H1 (cell line): ENCODE measurements at regions not wholly inside any gene's neighbourhood (a gene's known extent, or its start where the extent isn't known, plus 50 kb on each side); places are given as distances from the start of the nearest gene placed in this dataset.

Experiments
- CTCF ChIA-PET: fragments of 300-600 bp; sonication (Branson Sonifier 250); formaldehyde crosslinking; loops from one replicate; lab custom pipeline; 2021; ENCODE audit not compliant: partially characterized antibody; lab: Charles Lee
- POLR2A ChIA-PET: fragments of 300-600 bp; sonication (Branson Sonifier 250); formaldehyde crosslinking; loops from one replicate; lab custom pipeline; 2021; ENCODE audit warnings: inconsistent platforms; ENCODE audit not compliant: partially characterized antibody; lab: Charles Lee
- DNase-seq, 2 experiments: peaks; one replicate each; pipeline versions ENCODE4 v3.0.0 to v3.0.0-alpha.2; 2010 to 2022; ENCODE audit warnings: low spot score in 2 of 2, low read depth in 1 of 2, mixed read lengths in 1 of 2
- FAIRE-seq: peaks from 2 replicates; lab custom pipeline; 2011; peaks lifted over from hg19 to GRCh38; lab: Jason Lieb, UNC
- H2AFZ ChIP-seq: 2 replicates; pipeline ENCODE4 v1.8.1; 2012; ENCODE audit warnings: low read length, inconsistent platforms
- H2AK5ac ChIP-seq: 2 replicates; pipeline ENCODE4 v1.6.1; 2013; ENCODE audit warnings: low read depth, low read length
- H2BK120ac ChIP-seq: replicated peaks from 2 replicates; pipeline ENCODE3; 2013; ENCODE audit warnings: low read depth, low read length, inconsistent platforms
- H2BK12ac ChIP-seq: 2 replicates; pipeline ENCODE4 v1.6.1; 2013; ENCODE audit warnings: low read depth, low read length
- H2BK15ac ChIP-seq: 2 replicates; pipeline ENCODE4 v1.6.1; 2013; ENCODE audit warnings: low read length
- H2BK20ac ChIP-seq: 2 replicates; pipeline ENCODE4 v1.6.1; 2013; ENCODE audit warnings: low read length
- H2BK5ac ChIP-seq: 2 replicates; pipeline ENCODE4 v1.6.1; 2013; ENCODE audit warnings: low read depth, low read length
- H3K14ac ChIP-seq: 2 replicates; pipeline ENCODE4 v1.6.1; 2013; ENCODE audit warnings: inconsistent platforms; ENCODE audit not compliant: insufficient read length
- H3K18ac ChIP-seq: 2 replicates; pipeline ENCODE4 v1.6.1; 2013; ENCODE audit warnings: low read length; ENCODE audit errors: extremely low read depth
- H3K23ac ChIP-seq: 2 replicates; pipeline ENCODE4 v1.6.1; 2013; ENCODE audit warnings: inconsistent platforms; ENCODE audit not compliant: insufficient read length
- H3K23me2 ChIP-seq: 2 replicates; pipeline ENCODE4 v1.6.1; 2013; ENCODE audit warnings: low read depth, low read length
- H3K27ac ChIP-seq: 2 replicates; pipeline ENCODE4 v1.6.1; 2011; ENCODE audit warnings: low read depth, low read length, inconsistent platforms
- H3K27me3 ChIP-seq, 4 experiments: replicated peaks in 1 of 4; 1 replicate in 1 of 4; 2 replicates in 3 of 4; pipeline versions ENCODE4 v1.6.1 to v1.8.1; 2011 to 2013; ENCODE audit warnings: low read length in 3 of 4, mild to moderate bottlenecking in 3 of 4, inconsistent platforms in 2 of 4, mixed read lengths in 2 of 4, moderate library complexity in 1 of 4; ENCODE audit not compliant: control insufficient read depth in 3 of 4, insufficient read depth in 3 of 4; ENCODE audit errors: extremely low read depth in 1 of 4
- H3K36me3 ChIP-seq, 4 experiments: 2 replicates each; pipeline versions ENCODE4 v1.6.1 to v1.8.1; 2011 to 2013; ENCODE audit warnings: mild to moderate bottlenecking in 4 of 4, low read length in 3 of 4, moderate library complexity in 2 of 4, control low read depth in 1 of 4, inconsistent platforms in 1 of 4; ENCODE audit not compliant: insufficient read depth in 4 of 4, control insufficient read depth in 2 of 4
- H3K4ac ChIP-seq: replicated peaks from 2 replicates; pipeline ENCODE3; 2013; ENCODE audit warnings: low read length, low read depth, mixed read lengths, inconsistent platforms; ENCODE audit not compliant: insufficient read length
- H3K4me1 ChIP-seq, 4 experiments: replicated peaks in 1 of 4; 1 replicate in 1 of 4; 2 replicates in 3 of 4; pipeline versions ENCODE4 v1.6.1 to v1.8.1; 2011 to 2013; ENCODE audit warnings: low read length in 3 of 4, inconsistent platforms in 2 of 4, mixed read lengths in 1 of 4; ENCODE audit not compliant: insufficient read depth in 4 of 4, control insufficient read depth in 3 of 4
- H3K4me2 ChIP-seq, 2 experiments: 2 replicates each; pipeline versions ENCODE4 v1.6.1 to v1.8.1; 2011 to 2013; ENCODE audit warnings: low read depth in 2 of 2, low read length in 2 of 2, control low read depth in 1 of 2, inconsistent platforms in 1 of 2, mild to moderate bottlenecking in 1 of 2; ENCODE audit not compliant: insufficient read depth in 1 of 2
- H3K4me3 ChIP-seq, 4 experiments: fragments of 200-600, 300-600 bp in 1 of 4; sonication (generic), shearing (Covaris generic), sonication (Bioruptor Twin) in 1 of 4; 2 replicates each; pipeline versions ENCODE4 v1.5.1 to v1.8.1; 2011 to 2016; ENCODE audit warnings: low read length in 4 of 4, low read depth in 3 of 4, control low read depth in 2 of 4, inconsistent platforms in 2 of 4, mild to moderate bottlenecking in 2 of 4, mixed read lengths in 1 of 4, moderate library complexity in 1 of 4; ENCODE audit not compliant: insufficient read depth in 2 of 4; ENCODE audit errors: extremely low read depth in 1 of 4
- H3K56ac ChIP-seq: replicated peaks from 2 replicates; pipeline ENCODE3; 2013; ENCODE audit warnings: low read depth, mild to moderate bottlenecking, mixed read lengths, low read length, inconsistent platforms; ENCODE audit not compliant: insufficient read length
- H3K79me1 ChIP-seq: 2 replicates; pipeline ENCODE4 v1.6.1; 2013; ENCODE audit warnings: low read depth, low read length, control low read depth
- H3K79me2 ChIP-seq, 2 experiments: 2 replicates each; pipeline versions ENCODE4 v1.6.1 to v1.8.1; 2012 to 2013; ENCODE audit warnings: low read length in 2 of 2, mild to moderate bottlenecking in 2 of 2, inconsistent platforms in 1 of 2; ENCODE audit not compliant: insufficient read depth in 2 of 2, control insufficient read depth in 1 of 2
- H3K9ac ChIP-seq, 4 experiments: replicated peaks in 1 of 4; 1 replicate in 1 of 4; 2 replicates in 3 of 4; pipeline versions ENCODE4 v1.6.1 to v1.8.1; 2011 to 2013; ENCODE audit warnings: low read depth in 3 of 4, low read length in 3 of 4, control low read depth in 2 of 4, mild to moderate bottlenecking in 2 of 4, moderate library complexity in 2 of 4, inconsistent platforms in 1 of 4; ENCODE audit errors: extremely low read depth in 1 of 4
- H3K9me3 ChIP-seq, 2 experiments: 2 replicates each; pipeline versions ENCODE4 v1.6.1 to v1.8.1; 2012 to 2013; ENCODE audit warnings: mild to moderate bottlenecking in 2 of 2, moderate library complexity in 2 of 2, control low read depth in 1 of 2, inconsistent platforms in 1 of 2, low read depth in 1 of 2, low read length in 1 of 2, mixed read lengths in 1 of 2; ENCODE audit not compliant: insufficient read depth in 2 of 2
- H4K20me1 ChIP-seq, 2 experiments: replicated peaks in 1 of 2; 2 replicates each; pipeline versions ENCODE3 to v1.8.1; 2011 to 2013; ENCODE audit warnings: inconsistent platforms in 2 of 2, low read length in 2 of 2, mild to moderate bottlenecking in 1 of 2; ENCODE audit not compliant: insufficient read depth in 2 of 2, control insufficient read depth in 1 of 2
- H4K5ac ChIP-seq: 2 replicates; pipeline ENCODE4 v1.6.1; 2013; ENCODE audit warnings: low read length, low read depth, mixed read lengths, inconsistent platforms; ENCODE audit not compliant: insufficient read length
- H4K8ac ChIP-seq: 2 replicates; pipeline ENCODE4 v1.8.0; 2013; ENCODE audit warnings: mild to moderate bottlenecking, moderate library complexity, low read length, inconsistent platforms; ENCODE audit not compliant: insufficient read depth; ENCODE audit errors: extremely low read depth
- H4K91ac ChIP-seq: replicated peaks from 2 replicates; pipeline ENCODE3; 2013; ENCODE audit warnings: low read length, mixed read lengths, inconsistent platforms; ENCODE audit not compliant: insufficient read length
- ATF3 ChIP-seq: IDR thresholded peaks from 2 replicates; pipeline ENCODE4 v1.6.1; 2011; ENCODE audit warnings: low read depth, mild to moderate bottlenecking, low read length; ENCODE audit not compliant: insufficient read depth
- BCL11A ChIP-seq, 2 experiments: IDR thresholded peaks; one replicate each; pipeline ENCODE4 v1.6.1; 2011; ENCODE audit warnings: low read depth in 2 of 2, low read length in 2 of 2, mild to moderate bottlenecking in 2 of 2
- CTBP2 ChIP-seq: IDR thresholded peaks from 2 replicates; pipeline ENCODE4 v1.7.0; 2011; ENCODE audit warnings: borderline replicate concordance, mild to moderate bottlenecking, moderate library complexity, mixed read lengths, low read length; ENCODE audit not compliant: insufficient read depth, insufficient read length
- EZH2 ChIP-seq: fragments of 200-600 bp; sonication (generic); IDR thresholded peaks from 2 replicates; pipeline ENCODE4 v1.7.1; 2012; ENCODE audit warnings: low read depth, mild to moderate bottlenecking, moderate library complexity, low read length, inconsistent platforms; ENCODE audit not compliant: severe bottlenecking
- FOSL1 ChIP-seq: IDR thresholded peaks from 2 replicates; pipeline ENCODE4 v1.6.1; 2011; ENCODE audit warnings: mild to moderate bottlenecking, low read depth, low read length, moderate library complexity; ENCODE audit not compliant: insufficient read depth
- GABPA ChIP-seq: IDR thresholded peaks from 2 replicates; pipeline ENCODE4 v1.6.1; 2011; ENCODE audit warnings: mild to moderate bottlenecking, low read length, moderate library complexity, borderline replicate concordance; ENCODE audit not compliant: insufficient read depth
- MAFK ChIP-seq: IDR thresholded peaks from 2 replicates; pipeline ENCODE4 v1.6.1; 2012; ENCODE audit warnings: low read depth, mild to moderate bottlenecking, improper control_type of control experiment, low read length
- SIRT6 ChIP-seq: IDR thresholded peaks from one replicate; pipeline ENCODE4 v1.7.1; 2012; ENCODE audit warnings: low read length, inconsistent platforms

GRCh38 chr2:75253526-75253925, 54.2 kb upstream of the TACR1 start:
- Histone ChIP-seq H3K4me1 (no peaks in the 10 kb centered on the region), H3K4me3 (no peak overlapping the region), H2BK120ac (no peak overlapping the region), H3K79me2 (no peaks in the 10 kb centered on the region), H2BK12ac (no peak overlapping the region), H2BK15ac (no peak overlapping the region), H4K20me1 (no peaks in the 10 kb centered on the region), H3K36me3 (no peaks in the 10 kb centered on the region), H3K23me2 (no peaks in the 10 kb centered on the region), H3K9ac (no peak overlapping the region), H3K4ac (no peak overlapping the region), H3K56ac (no peak overlapping the region), H2BK5ac (no peak overlapping the region), H2AK5ac (no peak overlapping the region), H4K8ac (no peak overlapping the region), H3K27me3 (no peaks in the 10 kb centered on the region), H3K79me1 (no peaks in the 10 kb centered on the region), H3K14ac (no peak overlapping the region), H3K27ac (no peak overlapping the region), H3K4me2 (no peak overlapping the region), H3K23ac (no peak overlapping the region), H4K5ac (no peak overlapping the region), H3K9me3 (peaks cover 0 to 14% of the 10 kb centered on the region in 2 experiments; a peak in 2 of 4 replicates), H2BK20ac (no peak overlapping the region), H4K91ac (no peak overlapping the region), H3K18ac (no peak overlapping the region), H2AFZ (no peak overlapping the region)
- no peak for FAIRE-seq
- ChIA-PET POLR2A (no interaction called here), CTCF (no interaction called here)
- TF ChIP-seq ATF3, result no peak
- no peak for TF ChIP-seq FOSL1
- no peak for TF ChIP-seq MAFK
- TF ChIP-seq GABPA, result no peak
- no peak for TF ChIP-seq SIRT6
- no peak for TF ChIP-seq BCL11A (IDR thresholded peaks at IDR 0.05; ENCODE audit: low read depth in 2 of 2, low read length in 2 of 2)
- no peak for TF ChIP-seq EZH2
- no peak for TF ChIP-seq CTBP2
- DNase-seq, result no peak
